NT2/D1 (cell line): ENCODE measurements at regions not wholly inside any gene's neighbourhood (a gene's known extent, or its start where the extent isn't known, plus 50 kb on each side); places are given as distances from the start of the nearest gene placed in this dataset.

Experiments
- SUZ12 ChIP-seq: IDR thresholded peaks from 2 replicates; pipeline ENCODE4 v1.6.1; 2011; ENCODE audit not compliant: insufficient read length, insufficient read depth; ENCODE audit errors: extremely low read depth
- YY1 ChIP-seq: IDR thresholded peaks from 2 replicates; pipeline ENCODE4 v1.6.1; 2011; ENCODE audit not compliant: insufficient read length, insufficient read depth
- ZNF274 ChIP-seq: IDR thresholded peaks from 2 replicates; pipeline ENCODE4 v1.6.1; 2011; ENCODE audit warnings: mild to moderate bottlenecking, low read depth, low read length

- TF ChIP-seq YY1 (no peak), SUZ12 (no peak), ZNF274 (no peak)
These were observed 222.6 kb upstream of the NDST3 start for GRCh38 chr4:117811731-117812130.
